IMR-90 (cell line): ENCODE measurements at regions not wholly inside any gene's neighbourhood (a gene's known extent, or its start where the extent isn't known, plus 50 kb on each side); places are given as distances from the start of the nearest gene placed in this dataset.

Experiments
- ATAC-seq: fragments of 200-7000 bp; cut with Tn5 transposase; 2 replicates; pipeline ENCODE4 v1.9.1; 2020; ENCODE audit warnings: low read depth, mild to moderate bottlenecking, moderate library complexity
- BruUV-seq: library from RNA; stranded (reverse); fragments of 400-500 nt; replicated peaks from 2 replicates; lab custom pipeline; 2021; lab: Mats Ljungman, UMichigan
- CTCF ChIA-PET: fragments of 300-600 bp; formaldehyde crosslinking; extraction: SDS; loops from one replicate; lab custom pipeline; 2021; ENCODE audit warnings: antibody characterized with exemption; lab: Yijun Ruan, JAX
- POLR2A ChIA-PET: fragments of 300-600 bp; sonication (Branson Sonifier 250); formaldehyde crosslinking; loops from one replicate; lab custom pipeline; 2022; ENCODE audit warnings: antibody characterized with exemption; ENCODE audit not compliant: unreplicated experiment; lab: Charles Lee
- DNase-seq: peaks from one replicate; pipeline ENCODE4 v3.0.0; 2013
- H2AFZ ChIP-seq: replicated peaks from 2 replicates; pipeline ENCODE3; 2013; ENCODE audit warnings: low read length, mild to moderate bottlenecking; ENCODE audit not compliant: poor library complexity
- H2AK5ac ChIP-seq: 2 replicates; pipeline ENCODE4 v1.6.1; 2013; ENCODE audit warnings: low read depth, low read length, inconsistent platforms
- H2AK9ac ChIP-seq: replicated peaks from 2 replicates; pipeline ENCODE3; 2013; ENCODE audit warnings: mild to moderate bottlenecking, low read depth, low read length, moderate library complexity; ENCODE audit not compliant: poor library complexity
- H2BK120ac ChIP-seq: 2 replicates; pipeline ENCODE4 v1.6.1; 2013; ENCODE audit warnings: low read depth, low read length, inconsistent platforms
- H2BK15ac ChIP-seq: 3 replicates; pipeline ENCODE4 v1.6.1; 2013; ENCODE audit warnings: low read depth, low read length, inconsistent platforms
- H2BK20ac ChIP-seq: 2 replicates; pipeline ENCODE4 v1.6.1; 2013; ENCODE audit warnings: low read depth, mild to moderate bottlenecking, inconsistent platforms, low read length, moderate library complexity
- H2BK5ac ChIP-seq: 2 replicates; pipeline ENCODE4 v1.6.1; 2013; ENCODE audit warnings: mild to moderate bottlenecking, low read depth, low read length, inconsistent platforms; ENCODE audit not compliant: poor library complexity, severe bottlenecking
- H3K14ac ChIP-seq: replicated peaks from 2 replicates; pipeline ENCODE4 v1.6.1; 2013; ENCODE audit warnings: low read depth, low read length, inconsistent platforms
- H3K18ac ChIP-seq: 2 replicates; pipeline ENCODE4 v1.6.1; 2013; ENCODE audit warnings: low read depth, low read length, control low read depth
- H3K23ac ChIP-seq: 2 replicates; pipeline ENCODE4 v1.6.1; 2013; ENCODE audit warnings: low read depth, low read length, inconsistent platforms
- H3K27ac ChIP-seq: 2 replicates; pipeline ENCODE4 v1.5.1; 2013; ENCODE audit warnings: mild to moderate bottlenecking, control low read depth, low read length; ENCODE audit not compliant: insufficient read depth
- H3K27me3 ChIP-seq: 2 replicates; pipeline ENCODE4 v1.6.1; 2013; ENCODE audit warnings: low read length; ENCODE audit not compliant: control insufficient read depth, insufficient read depth
- H3K36me3 ChIP-seq: 2 replicates; pipeline ENCODE4 v1.6.1; 2013; ENCODE audit warnings: low read length, mixed read lengths; ENCODE audit not compliant: control insufficient read depth, insufficient read depth
- H3K4ac ChIP-seq: 2 replicates; pipeline ENCODE4 v1.6.1; 2013; ENCODE audit warnings: low read depth, low read length, inconsistent platforms
- H3K4me1 ChIP-seq: 2 replicates; pipeline ENCODE4 v1.6.1; 2013; ENCODE audit warnings: low read length, mixed read lengths; ENCODE audit not compliant: control insufficient read depth, insufficient read depth
- H3K4me2 ChIP-seq: 2 replicates; pipeline ENCODE4 v1.6.1; 2013; ENCODE audit warnings: low read depth, mild to moderate bottlenecking, control low read depth, low read length, moderate library complexity
- H3K4me3 ChIP-seq: 2 replicates; pipeline ENCODE4 v1.5.1; 2013; ENCODE audit warnings: low read depth, mild to moderate bottlenecking, control low read depth, low read length, moderate library complexity; ENCODE audit not compliant: insufficient read depth
- H3K56ac ChIP-seq: 2 replicates; pipeline ENCODE4 v1.6.1; 2013; ENCODE audit warnings: low read length, inconsistent platforms; ENCODE audit not compliant: insufficient read depth; ENCODE audit errors: extremely low read depth
- H3K79me1 ChIP-seq, 2 experiments: 2 replicates each; pipeline ENCODE4 v1.6.1; 2013; ENCODE audit warnings: low read length in 2 of 2, inconsistent platforms in 1 of 2, low read depth in 1 of 2
- H3K9ac ChIP-seq: 2 replicates; pipeline ENCODE4 v1.6.1; 2013; ENCODE audit warnings: low read depth, low read length, control low read depth
- H3K9me1 ChIP-seq: 2 replicates; pipeline ENCODE4 v1.6.1; 2013; ENCODE audit warnings: low read length, inconsistent platforms; ENCODE audit not compliant: insufficient read depth
- H3K9me3 ChIP-seq: 2 replicates; pipeline ENCODE4 v1.6.1; 2013; ENCODE audit warnings: low read length; ENCODE audit not compliant: control insufficient read depth, insufficient read depth
- H4K20me1 ChIP-seq: 2 replicates; pipeline ENCODE4 v1.6.1; 2013; ENCODE audit warnings: low read length, inconsistent platforms; ENCODE audit not compliant: insufficient read depth
- H4K5ac ChIP-seq: 2 replicates; pipeline ENCODE4 v1.6.1; 2013; ENCODE audit warnings: mild to moderate bottlenecking, low read depth, low read length, control low read depth
- H4K8ac ChIP-seq, 2 experiments: 2 replicates each; pipeline ENCODE4 v1.6.1; 2013; ENCODE audit warnings: low read depth in 2 of 2, low read length in 2 of 2, control low read depth in 1 of 2, inconsistent platforms in 1 of 2
- H4K91ac ChIP-seq: 2 replicates; pipeline ENCODE4 v1.6.1; 2013; ENCODE audit warnings: low read depth, low read length, inconsistent platforms; ENCODE audit not compliant: insufficient read depth
- MAZ ChIP-seq: IDR thresholded peaks from 2 replicates; pipeline ENCODE4 v1.6.1; 2012; ENCODE audit warnings: low read depth, mild to moderate bottlenecking, low read length, improper control_type of control experiment, moderate library complexity, borderline replicate concordance
- MXI1 ChIP-seq: IDR thresholded peaks from 2 replicates; pipeline ENCODE4 v1.6.1; 2012; ENCODE audit warnings: low read depth, mild to moderate bottlenecking, low read length, moderate library complexity, borderline replicate concordance
- WGBS, 2 experiments: methylation state at CpG; one replicate each; pipeline versions ENCODE4 v1.1.5 to v1.1.7; 2013; ENCODE audit warnings: missing lambda C conversion rate in 2 of 2; ENCODE audit not compliant: insufficient read length in 1 of 2; ENCODE audit errors: extremely low coverage in 2 of 2; 5-methylcytosine and 5-hydroxymethylcytosine counted together
- dilution Hi-C: fragments of 300-500 bp; cut with HindIII; formaldehyde crosslinking; loops from one replicate; pipeline ENCODE4 v1.14.3; 2018; ENCODE audit warnings: low sequenced_read_pairs; ENCODE audit not compliant: unreplicated experiment
- in situ Hi-C: fragments of 300-500 bp; cut with MboI; formaldehyde crosslinking; loops from 3 replicates; pipeline ENCODE4 v1.14.3; 2019; ENCODE audit warnings: low sequenced_read_pairs, inconsistent platforms, mixed read lengths
- intact Hi-C: fragments of 100-400 bp; cut with micrococcal nuclease; formaldehyde crosslinking; loops from 2 replicates; pipeline ENCODE4 v1.10.0; 2022
- TF ChIP-seq, protein P1 (sequence below): fragments of 150-350 bp; IDR thresholded peaks from 2 replicates; pipeline ENCODE4 v1.6.1; 2016; ENCODE audit warnings: low read depth, mild to moderate bottlenecking, low read length, moderate library complexity, borderline replicate concordance

DNA sequence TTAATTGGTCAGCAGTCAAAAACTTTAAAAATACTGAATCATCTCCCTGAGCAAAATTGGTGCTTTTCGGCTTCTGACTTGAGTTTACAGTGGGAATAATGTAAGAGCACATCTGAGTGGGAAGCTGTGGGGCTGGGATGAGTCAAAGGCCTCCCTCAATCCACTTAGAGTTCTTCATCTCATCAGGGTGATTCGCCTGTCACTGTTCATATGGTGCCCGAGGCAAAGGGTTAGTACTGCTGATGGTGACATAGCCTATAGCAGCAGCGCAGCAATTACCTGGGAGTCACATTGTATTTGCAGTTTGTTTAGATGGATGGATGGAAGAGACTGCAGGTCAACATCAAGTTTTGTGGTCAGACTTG is 113.8 kb upstream of the ZNF608 start:
- H4K91ac ChIP-seq: no peak overlapping the region
- no peaks in the 10 kb centered on the region for H3K79me1 ChIP-seq
- no peak overlapping the region for H3K9ac ChIP-seq
- peaks cover 3% of the 10 kb centered on the region; the same call in 1 of the 2 replicates for H3K9me3 ChIP-seq
- DNase-seq: peak; percentile 16
- no peaks in the 10 kb centered on the region for H3K36me3 ChIP-seq
- H2AK9ac ChIP-seq: no peak overlapping the region
- H2BK5ac ChIP-seq: no peak overlapping the region
- no CpG with 5 or more reads among the region's 4 CpGs for WGBS, 2 experiments
- H3K4me2 ChIP-seq: no peak overlapping the region
- no peak overlapping the region for H2BK120ac ChIP-seq
- H4K8ac ChIP-seq: no peak overlapping the region
- no peak overlapping the region for H2AFZ ChIP-seq
- no peak overlapping the region for H2AK5ac ChIP-seq
- no peak for TF ChIP-seq MXI1
- TF ChIP-seq MAZ: no peak
- TF ChIP-seq, protein P1, sequence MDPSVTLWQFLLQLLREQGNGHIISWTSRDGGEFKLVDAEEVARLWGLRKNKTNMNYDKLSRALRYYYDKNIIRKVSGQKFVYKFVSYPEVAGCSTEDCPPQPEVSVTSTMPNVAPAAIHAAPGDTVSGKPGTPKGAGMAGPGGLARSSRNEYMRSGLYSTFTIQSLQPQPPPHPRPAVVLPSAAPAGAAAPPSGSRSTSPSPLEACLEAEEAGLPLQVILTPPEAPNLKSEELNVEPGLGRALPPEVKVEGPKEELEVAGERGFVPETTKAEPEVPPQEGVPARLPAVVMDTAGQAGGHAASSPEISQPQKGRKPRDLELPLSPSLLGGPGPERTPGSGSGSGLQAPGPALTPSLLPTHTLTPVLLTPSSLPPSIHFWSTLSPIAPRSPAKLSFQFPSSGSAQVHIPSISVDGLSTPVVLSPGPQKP: no peak
- dilution Hi-C loops (no loop called here), in situ Hi-C loops (no loop called here), intact Hi-C loops (no loop called here)
- no peak overlapping the region for H2BK15ac ChIP-seq
- no peak overlapping the region for H4K5ac ChIP-seq
- no peak overlapping the region for H3K4me3 ChIP-seq
- no peak overlapping the region for H2BK20ac ChIP-seq
- no peak for ATAC-seq
- H4K20me1 ChIP-seq: no peaks in the 10 kb centered on the region
- no peak overlapping the region for H3K56ac ChIP-seq
- H3K9me1 ChIP-seq: no peaks in the 10 kb centered on the region
- POLR2A ChIA-PET: no interaction called here
- H3K4ac ChIP-seq: no peak overlapping the region
- H3K23ac ChIP-seq: no peak overlapping the region
- BruUV-seq: no TSS peak
- H3K14ac ChIP-seq: no peak overlapping the region
- CTCF ChIA-PET: no interaction called here
- H3K4me1 ChIP-seq: no peaks in the 10 kb centered on the region
- H3K27ac ChIP-seq: no peak overlapping the region
- H3K27me3 ChIP-seq: no peaks in the 10 kb centered on the region
- H3K18ac ChIP-seq: no peak overlapping the region
